UCSD-AML1 (cell line): ENCODE measurements at regions not wholly inside any gene's neighbourhood (a gene's known extent, or its start where the extent isn't known, plus 50 kb on each side); places are given as distances from the start of the nearest gene placed in this dataset.
"Not testable (repeated sequence)": the region's sequence is repeated elsewhere in the genome, so short reads cannot be mapped to it uniquely, and the experiment has no call there.

Source experiments
- DNase-seq: peaks from one replicate; lab custom pipeline; 2025; ENCODE audit not compliant: unreplicated experiment; lab: John Stamatoyannopoulos, UW

DNA sequence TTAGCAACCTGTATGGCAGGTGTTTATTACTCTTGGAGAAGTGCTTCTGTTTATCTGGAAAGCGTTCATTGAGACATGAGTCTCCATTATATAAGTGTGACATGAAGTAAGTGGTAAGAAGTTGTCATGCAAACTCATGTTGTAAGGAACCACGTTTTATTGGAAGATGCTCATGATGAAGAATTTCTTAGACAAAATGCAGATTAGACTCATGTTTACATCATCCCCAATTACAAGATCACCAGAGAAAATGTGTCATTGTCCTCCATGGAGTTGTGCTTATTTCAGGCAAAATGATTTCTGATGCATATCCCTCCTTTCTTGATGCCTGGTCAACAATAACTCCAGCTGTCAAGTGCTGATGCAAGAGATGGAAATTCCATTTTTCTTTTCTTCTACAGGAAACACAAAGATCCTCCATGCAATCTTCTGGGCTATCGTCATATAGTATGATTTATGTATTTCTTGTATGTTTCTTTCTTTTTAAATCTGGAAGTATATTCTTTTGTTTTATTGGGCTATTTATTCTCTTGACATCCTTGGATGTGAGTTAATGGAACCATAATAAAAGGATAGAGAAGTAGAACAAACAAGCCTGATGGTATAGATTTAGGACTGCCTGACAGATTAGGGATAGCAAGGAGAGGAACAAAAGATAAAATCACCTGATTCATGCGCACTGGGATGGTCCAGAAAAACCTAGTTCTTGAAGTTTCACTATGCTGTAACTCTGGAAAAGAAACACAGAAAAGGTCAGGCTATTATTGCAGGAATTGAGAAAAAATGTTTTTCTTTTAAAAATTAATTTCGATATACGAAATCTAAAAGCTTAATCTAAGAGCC, 50.7 kb upstream of the DIAPH3 start:
- no peak for DNase-seq

DNA sequence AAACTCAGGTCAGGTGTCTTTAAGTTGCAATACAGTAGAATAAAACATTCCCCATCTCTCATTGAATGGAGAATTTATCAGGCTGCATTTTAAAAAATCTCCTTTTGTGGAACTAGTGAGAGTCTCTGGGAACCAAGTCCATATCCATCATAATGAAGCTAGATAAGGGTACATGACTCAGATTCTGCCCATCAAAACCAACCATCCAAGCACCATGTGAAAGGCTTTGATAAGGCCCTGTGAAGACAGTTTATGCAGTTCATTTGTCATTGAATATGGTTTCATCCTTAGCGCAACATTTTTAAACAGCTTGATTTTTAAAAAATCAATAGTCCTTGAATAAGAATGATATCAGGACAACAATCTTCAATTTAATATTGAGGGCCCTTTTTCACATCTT, 56.3 kb upstream of the DIAPH3 start:
- DNase-seq = no peak

DNA sequence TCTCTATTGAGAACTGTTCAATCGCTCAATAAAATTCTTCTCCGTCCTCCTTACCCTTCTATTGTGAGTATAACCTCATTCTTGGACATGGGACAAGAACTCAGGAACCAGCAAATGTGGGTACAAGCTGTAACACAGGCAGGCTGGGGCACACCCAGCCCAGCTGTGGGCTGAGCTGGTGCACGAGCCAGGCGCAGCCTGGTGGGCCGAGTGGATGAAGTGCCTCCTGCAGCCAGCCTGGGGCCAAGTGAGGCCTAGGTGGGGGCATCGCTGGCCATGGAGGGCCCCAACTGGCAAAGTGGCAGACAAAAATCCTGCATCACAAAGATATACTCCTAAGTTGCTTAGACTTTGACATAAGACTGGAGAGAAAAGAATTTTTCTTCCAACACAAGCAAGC, 57.9 kb upstream of the DIAPH3 start:
- no peak for DNase-seq

DNA sequence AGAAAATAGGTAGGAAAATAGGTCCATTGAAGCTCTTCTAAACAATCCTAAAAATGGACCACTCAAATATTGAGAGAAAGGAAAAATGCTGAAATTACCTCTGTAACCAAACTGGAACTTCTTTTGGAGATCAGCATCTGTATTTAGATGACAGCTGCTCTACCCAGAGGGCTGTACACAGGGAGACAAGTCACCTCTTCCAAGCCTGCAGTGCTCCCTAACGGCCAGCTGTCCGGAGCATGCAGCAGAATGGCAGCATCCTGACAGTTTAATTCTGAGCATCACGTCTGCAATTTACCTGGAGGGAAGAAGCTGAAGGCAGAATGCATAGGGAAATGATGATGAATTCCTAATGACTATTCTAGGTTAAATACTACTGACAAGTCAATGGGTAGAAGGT, 62.8 kb upstream of the DIAPH3 start:
- peak; percentile 9 for DNase-seq

DNA sequence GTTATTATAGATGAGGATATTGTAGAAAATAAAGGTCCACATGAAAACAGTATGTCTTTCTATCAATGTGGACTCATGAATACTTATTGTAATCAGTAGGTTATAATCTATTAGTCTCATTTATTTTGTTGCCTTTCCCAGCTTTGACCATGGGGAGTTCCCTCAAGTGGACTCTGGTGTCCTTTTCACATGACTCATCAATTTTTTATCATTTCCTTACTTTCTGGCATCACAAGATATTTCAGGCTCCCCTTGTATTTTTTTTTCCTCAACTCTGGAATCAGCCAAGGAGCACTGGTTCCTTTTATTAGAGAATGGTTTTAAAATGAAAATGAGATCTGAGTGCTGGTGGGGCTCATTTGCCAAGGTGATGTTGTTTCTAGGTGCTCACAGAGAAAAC, 63.4 kb upstream of the DIAPH3 start:
- no peak for DNase-seq

DNA sequence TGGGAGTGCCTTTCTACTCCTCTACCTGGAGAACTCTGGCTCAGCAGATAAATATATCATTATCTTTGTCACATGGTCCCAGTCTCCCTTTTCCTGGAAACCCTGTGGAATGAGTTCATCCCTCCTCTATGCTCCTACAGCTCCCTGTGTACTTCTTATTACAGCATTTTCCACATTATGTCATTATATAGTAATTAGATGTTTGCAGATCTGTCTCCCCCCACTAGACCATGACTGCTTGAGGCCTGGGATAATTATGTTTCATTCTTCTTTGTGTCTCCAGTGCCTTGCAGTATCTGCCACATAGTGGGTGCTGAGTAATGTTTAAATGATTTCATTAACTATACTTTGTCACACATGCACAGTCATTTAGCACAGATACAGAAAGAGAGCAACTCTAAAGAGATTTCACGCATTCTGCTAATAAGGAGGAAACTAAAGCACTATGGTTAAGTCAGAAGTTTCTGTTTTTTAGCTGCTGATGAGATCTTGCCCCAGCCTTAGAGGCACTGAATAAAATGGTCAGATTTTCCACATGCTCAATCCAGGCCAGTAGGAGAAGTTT, 66.1 kb upstream of the DIAPH3 start:
- DNase-seq = no peak

DNA sequence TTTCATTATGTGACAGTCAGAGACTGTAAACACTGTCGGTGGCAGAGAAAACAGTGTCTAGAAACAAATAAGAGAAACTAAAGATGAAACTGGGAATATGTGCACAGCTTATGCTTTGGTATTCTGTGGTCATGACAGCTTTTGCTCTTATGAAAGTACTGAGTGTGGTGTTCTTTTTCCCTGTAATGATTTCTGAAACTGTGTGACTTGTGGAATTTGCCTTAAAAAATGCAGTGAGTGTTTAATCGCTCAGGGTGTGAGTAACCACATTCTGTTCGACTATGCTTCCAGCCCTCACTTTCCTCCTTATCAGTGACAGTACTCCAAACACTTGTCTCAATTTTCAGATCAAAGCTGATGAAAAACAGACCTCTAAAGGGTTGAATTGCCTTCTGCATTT, 66.9 kb upstream of the DIAPH3 start:
- no peak for DNase-seq

DNA sequence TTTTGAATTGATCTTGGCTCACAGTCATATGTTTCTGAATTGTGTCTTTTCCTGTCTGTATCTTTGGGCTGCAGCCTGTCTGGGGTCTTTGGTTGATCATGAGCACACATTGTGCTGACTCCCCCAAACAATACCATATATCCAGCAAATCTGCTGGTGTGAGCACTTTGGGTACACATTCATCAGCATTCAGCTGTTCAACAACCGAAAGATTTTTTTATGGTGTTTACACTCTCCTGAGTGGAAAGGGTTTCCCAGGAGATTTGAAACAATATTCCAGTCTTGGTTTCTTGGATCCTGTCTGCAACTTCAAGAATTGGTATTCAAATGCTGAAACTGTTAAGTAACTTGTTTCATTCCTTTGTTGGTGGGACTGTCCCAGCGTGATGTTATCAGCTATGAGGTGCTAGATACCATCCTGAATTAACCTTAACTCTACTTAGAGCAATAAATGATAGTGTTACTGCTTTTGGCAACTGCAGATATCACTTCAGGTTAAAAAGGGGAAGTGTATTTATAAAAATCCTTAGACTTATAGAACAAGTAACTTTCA, 78.4 kb upstream of the DIAPH3 start:
- no peak for DNase-seq

DNA sequence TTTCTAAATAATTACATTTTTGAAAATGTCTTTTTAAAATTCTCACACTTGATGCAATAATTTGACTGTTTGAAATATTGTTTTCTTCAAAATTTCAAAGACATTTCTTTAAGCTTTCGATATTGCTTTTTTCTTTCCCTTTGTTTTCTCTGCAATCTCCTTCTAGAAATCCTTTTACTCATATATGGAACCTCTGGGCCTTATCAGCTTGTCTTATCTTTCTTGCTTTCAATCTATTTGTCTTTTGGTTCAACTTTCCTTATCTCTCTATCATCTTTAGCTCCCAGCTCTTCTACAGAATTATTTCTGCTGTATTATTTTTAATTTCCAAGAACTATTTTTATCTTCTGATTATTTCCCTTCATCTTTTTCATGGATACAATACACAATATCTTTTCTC, 80.7 kb upstream of the DIAPH3 start:
- no peak for DNase-seq

DNA sequence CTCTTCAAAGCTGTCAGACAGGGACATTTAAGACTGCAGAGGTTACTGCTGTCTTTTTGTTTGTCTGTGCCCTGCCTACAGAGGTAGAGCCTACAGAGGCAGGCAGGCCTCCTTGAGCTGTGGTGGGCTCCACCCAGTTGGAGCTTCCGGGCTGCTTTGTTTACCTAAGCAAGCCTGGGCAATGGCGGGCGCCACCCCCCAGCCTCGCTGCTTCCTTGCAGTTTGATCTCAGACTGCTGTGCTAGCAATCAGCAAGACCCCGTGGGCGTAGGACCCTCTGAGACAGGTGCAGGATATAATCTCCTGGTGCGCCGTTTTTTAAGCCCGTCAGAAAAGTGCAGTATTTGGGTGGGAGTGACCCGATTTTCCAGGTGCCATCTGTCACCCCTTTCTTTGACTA, 87.7 kb upstream of the DIAPH3 start:
- not testable (repeated sequence) for DNase-seq

DNA sequence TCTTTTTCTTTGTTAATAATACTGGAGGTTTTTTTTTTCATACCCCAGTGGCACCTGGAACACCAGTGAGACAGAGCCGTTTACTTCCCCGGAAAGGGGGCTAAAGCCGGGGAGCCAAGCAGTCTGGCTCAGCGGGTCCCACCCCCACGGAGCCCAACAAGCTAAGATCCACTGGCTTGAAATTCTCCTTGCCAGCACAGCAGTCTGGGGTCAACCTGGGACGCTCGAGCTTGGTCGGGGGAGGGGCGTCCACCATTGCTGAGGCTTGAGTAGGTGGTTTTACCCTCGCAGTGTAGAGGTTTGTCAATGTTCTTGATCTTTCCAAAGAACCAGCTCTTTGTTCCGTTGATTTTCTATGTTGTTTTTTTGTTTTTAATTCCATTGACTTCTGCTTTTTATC, 94.6 kb upstream of the DIAPH3 start:
- DNase-seq = no peak

DNA sequence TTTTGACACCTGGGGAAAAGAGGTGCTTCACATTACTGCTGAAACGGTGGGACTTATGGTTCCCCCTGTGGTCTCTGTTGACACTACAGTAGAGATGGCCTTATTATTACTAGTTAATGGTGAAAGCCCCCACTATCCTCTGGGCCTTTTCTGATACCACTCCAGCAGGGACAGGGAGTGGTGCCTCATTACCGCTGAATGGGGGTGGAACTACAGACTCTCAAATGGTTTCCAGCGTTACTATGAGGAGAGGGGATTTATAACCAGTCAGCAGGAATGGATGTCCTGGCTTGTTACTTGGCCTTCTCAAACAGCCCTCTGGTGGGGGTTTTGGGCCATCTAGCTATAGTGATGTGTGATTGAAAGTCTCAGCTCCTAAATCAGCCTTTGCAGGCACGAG, 96.7 kb upstream of the DIAPH3 start:
- no peak for DNase-seq

DNA sequence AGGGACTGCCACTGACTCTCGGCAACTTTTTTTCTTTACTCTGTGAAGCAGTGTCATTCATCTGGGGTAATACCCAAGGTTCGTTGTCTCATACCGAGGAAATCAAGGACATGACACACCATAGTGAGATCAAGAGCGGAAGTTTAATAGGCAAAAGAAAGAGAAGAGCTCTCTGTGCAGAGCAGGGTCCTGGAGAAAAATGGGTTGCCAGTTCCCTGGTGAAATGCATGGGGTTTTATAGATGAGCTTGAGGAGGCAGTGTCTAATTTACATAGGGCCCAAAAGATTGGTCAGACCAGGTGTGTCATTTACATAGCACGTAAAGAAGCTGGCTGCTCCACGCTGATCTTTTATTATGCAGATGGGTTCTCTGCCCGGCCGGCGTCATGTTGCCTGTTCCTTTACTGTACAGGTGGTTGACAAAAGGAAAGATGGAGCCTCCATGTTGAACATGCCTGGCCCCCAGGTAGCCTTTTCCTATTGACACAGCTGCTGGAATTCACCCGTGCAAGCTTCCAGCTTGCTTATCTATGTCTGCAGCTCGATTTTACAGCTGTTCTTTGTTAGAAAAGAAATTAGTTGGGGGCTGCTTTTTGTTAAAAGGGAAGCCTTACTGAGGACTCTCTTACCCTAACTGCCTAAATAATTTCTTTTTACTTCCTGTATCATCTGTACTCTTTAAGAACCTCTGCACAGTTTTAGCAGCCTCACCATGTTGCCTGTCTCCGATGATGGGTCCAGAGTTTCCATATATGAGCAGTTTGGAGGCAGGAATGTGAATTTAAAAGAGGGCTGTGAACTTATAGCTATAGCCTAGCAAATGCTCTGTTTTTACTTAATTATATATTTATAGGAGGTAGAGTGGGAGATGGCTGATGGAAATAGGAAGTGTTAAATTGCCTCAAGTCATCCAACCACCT, 98.0 kb upstream of the DIAPH3 start:
- no peak for DNase-seq

DNA sequence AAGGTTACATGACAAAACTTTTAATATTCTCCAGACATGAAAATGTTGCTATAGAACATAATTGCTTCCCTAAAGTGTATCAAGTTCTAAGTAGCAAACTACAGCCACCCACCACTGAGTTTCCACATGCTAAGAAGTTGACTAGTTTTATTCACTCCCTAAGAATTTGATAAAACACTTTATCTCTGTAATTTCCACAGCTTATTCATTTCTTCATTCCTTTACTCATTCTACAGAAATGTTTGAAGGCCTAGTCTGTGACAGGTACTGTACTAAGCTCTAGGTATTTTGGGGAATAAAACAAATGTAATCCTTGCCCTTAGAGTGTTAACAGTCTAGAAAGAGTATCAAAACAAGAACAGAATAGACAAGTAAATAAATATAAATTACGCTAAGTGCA, 101.8 kb upstream of the DIAPH3 start:
- no peak for DNase-seq

DNA sequence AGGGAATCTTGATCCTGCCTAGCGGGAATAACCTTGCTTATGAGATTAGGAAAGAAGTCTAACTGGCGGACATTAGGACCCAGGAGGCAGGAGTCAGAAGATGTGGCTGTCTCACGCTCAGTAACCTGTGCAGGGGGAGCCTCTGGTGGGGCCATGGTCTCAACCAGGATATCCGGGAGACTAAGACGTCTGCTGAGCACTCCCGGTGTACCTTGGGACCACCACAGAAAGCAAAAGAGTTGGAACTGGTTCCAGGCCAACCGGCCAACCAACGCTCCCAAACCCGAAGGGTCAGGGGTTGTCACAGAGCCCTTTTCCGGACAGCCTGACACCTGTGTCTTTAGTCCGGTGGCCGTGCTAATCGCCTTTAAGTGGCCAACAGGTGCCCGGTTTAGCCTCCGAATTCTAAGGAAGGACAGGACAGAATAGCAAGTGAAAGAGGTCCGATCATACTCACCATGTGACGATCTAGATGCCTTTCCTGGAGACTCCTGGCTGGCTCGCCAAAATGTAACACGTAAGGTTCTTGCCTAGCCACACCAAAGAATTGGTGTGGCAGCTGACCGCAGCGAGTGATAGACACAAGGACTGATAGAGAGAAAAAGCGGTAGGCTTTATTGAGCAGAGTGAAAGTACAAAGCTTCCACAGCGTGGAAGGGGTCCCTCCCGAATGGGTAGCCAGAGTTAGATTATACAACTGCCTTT, 103.9 kb upstream of the DIAPH3 start:
- no peak for DNase-seq

DNA sequence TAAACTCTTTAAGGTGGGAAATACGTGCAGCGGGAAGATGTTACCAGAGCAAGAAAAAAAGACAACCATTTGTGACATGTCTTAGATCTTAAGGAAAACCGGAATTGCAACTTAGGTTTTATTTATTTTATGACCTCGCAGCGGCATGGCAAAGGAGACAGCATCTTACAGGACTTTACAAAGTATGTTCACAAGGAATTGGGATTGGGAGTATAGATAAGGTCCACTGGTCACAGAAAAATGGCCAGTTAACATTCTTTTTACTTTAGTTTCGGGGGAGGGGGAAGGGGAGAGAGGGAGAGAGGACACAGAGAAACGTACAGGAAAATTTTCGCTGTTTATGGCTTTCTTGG, 104.5 kb upstream of the DIAPH3 start:
- no peak for DNase-seq

DNA sequence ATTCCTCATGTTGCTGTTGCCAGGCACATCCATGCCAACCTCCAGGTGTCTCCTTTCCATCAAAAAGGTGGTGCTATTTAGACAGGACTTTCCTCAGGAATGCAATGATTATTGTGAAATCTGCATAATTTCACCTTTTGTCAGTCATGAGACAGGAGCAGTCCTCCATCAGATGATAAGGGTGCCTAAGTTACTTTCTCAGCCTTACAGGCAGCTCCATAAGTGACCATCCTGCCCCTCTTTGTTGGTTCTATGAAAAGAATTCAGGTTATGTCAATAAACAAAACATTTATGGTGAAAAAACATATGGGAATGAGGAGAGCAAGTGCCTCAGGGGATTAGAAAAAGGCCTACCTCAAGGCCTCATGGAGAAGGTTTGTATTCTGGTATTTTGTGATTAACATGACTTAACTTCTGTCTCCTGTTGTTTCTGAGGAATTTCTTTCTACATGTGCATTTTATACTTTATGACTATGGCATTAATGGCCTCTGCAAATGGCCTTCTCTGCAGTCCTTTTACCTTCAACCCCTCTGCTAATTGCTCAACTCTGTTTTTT, 110.3 kb upstream of the DIAPH3 start:
- no peak for DNase-seq

DNA sequence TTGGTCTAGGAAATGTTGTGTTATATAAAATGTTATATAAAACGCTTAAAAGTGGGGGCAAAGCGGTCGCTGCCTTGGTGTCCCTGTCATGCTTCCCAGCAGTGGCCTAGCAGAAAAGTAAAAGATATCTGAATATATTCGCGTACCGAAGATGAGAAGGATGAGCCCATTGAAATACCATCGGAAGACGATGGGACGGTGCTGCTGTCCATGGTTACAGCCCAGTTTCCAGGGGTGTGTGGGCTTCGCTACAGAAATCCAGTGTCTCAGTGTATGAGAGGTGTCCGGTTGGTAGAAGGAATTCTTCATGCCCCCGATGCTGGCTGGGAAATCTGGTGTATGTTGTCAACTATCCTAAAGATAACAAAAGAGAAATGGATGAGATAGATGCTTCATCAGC, 110.9 kb upstream of the DIAPH3 start:
- DNase-seq = no peak

DNA sequence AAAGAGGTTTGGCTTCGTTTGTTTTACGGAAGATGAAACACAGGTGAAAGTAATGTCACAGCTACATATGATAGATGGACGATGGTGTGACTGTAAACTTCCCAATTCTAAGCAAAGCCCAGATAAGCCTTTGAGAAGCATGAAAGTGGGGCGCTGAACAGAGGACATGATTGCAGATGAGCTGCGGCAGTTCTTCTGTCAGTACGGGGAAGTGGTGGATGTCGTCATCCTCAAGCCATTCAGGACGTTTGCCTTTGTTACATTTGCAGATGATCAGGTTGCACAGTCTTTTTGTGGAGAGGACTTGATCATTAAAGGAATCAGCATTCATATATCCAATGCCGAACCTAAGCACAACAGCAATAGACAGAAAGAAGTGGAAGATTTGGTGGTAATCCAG, 111.5 kb upstream of the DIAPH3 start:
- no peak for DNase-seq

DNA sequence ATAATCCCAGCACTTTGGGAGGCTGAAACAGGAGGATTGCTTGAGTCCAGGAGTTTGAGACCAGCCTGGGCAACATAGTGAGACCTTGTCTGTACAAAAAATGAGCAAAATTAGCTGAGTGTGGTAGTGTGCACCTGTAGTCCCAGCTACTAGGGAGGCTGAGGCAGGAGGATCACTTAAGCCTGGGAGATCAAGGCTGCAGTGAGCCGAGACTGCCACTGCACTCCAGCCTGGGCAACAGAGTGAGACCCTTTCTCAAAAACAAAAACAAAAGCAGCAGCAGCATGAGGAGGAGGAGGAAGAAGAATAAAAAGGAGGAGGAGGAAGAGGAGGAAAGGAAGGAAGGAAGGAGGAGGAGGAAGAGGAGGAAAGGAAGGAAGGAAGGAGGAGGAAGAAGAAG, 116.5 kb upstream of the TDRD3 start:
- DNase-seq = not testable (repeated sequence)

DNA sequence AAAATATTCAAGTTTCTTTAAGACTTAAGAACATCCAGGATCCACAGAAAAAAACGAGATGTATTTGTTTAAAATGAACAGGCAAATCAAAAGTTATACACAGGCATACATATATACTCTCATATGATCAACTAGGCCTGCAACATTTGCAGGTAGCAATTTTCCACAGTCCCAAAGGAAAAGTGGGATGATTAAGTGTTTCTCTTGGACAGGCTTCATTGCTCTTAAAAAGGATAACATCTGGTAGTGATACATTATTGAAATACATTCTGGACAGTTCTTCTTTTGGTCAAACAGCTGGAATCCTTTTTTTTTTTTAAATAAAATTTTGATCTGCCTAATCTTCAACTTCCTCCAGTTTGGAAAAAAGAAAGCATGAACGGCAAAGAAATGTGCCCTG, 114.8 kb upstream of the TDRD3 start:
- DNase-seq = no peak
